DMS79 treated with DMSO at 0.1 percent for 48 hours (cell line): ENCODE measurements at regions not wholly inside any gene's neighbourhood (a gene's known extent, or its start where the extent isn't known, plus 50 kb on each side); places are given as distances from the start of the nearest gene placed in this dataset.

Source experiments
- DNase-seq: peaks from one replicate; lab custom pipeline; 2025; lab: John Stamatoyannopoulos, UW

DNA sequence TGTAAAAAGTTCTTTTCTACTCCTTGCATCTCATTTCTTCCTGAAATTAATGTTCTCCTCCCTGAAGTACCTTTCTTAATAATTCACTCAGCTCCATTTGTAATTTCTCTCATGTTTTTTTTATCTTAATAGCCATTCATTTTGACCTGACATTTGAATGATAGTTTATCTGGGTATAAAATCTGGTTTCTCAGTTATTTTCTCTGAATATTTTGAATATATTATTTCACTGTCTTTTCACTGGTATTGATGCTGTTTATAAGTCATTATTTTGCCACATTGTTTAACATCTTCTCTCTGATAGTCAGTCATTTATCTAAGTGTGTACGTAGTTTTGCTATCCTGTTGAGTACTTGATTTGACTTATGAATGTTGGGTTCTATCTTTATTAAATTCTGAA is 68.8 kb upstream of the ARHGAP18 start:
- DNase-seq = no peak

DNA sequence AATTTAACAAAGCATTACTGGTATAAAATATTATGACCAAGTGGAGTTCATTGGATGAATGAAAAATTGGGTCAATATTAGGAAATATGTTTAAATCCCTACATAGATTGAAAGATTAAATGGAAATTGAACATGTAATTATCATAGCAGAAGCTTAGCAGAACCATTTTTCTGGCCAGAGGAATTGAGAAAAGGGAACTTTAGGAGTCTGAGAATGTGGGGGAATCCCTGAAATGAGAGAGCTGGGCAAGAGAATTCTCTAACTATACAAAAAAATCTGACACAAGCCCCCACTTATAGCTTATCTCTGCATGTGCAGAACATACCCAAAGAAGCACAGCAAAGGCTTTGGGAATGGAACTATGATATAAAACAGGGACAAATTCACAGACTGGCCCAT is 67.4 kb upstream of the ARHGAP18 start:
- DNase-seq = no peak

DNA sequence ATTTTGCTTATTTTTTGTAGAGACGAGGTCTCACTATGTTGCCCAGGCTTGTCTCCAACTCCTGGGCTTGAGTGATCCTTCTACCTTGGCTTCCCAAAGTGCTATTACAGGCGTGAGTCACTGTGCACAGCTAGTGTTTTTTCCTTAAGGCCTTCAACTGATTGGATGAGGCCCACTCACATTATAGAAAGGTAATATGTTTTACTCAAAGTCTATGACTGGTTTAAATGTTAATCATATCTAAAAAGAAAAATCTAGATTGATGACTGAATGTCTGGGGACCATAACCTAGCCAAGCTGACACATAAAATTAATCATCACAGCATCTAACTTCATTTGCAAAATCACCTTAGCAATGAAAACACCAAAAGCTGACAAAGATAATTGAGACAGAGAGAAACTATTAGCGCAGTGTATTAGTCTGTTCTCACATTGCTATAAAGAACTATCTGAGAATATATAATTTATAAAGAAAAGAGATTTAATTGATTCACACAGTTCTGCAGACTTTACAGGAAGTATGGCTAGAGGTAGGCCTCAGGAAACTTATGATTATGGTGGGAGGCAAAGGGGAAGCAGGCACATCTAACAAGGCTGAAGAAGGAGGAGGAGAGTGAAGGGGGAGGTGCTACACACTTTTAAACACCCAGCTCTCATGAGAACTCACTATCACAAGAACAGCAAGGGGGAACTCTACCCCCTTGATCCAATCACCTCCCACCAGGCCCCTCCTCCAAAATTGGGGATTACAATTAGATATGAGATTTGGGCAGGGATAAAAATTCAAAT is 66.8 kb upstream of the ARHGAP18 start:
- no peak for DNase-seq

DNA sequence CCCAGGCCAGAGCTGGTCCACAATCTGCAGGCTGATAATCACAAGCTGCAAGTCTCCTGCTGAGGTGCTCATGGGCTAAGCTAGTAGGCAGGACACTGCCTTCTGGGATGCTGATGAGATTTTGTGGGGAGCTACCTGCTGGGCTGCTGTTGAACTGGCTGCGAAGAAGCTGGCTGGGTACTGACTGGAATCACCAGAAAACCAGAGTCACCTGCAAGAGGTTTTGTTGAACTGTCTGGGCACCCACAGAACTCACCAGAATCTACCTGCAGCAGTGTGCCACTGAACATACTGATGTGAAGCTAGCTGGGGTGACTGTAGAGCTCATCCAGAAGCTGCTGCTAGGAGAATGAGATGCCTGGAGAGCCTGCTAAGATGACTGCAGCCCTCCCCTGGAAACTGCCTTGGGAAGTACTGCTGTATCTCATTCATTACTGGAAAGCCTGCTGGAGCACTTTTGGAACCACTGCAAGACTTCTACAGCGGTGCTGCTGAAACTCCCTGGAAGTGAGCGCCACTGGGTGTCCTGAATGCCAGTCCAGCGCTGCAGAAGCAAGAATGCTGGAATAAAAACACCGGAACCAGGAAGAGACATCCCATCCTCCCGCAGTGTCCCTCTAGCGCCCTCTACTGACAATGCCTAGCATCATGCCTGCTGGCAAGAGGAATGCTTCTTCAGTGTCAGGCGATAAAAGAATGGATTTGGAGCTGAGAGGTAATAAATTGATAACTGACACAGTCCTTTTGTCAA is 64.9 kb upstream of the ARHGAP18 start:
- no peak for DNase-seq

DNA sequence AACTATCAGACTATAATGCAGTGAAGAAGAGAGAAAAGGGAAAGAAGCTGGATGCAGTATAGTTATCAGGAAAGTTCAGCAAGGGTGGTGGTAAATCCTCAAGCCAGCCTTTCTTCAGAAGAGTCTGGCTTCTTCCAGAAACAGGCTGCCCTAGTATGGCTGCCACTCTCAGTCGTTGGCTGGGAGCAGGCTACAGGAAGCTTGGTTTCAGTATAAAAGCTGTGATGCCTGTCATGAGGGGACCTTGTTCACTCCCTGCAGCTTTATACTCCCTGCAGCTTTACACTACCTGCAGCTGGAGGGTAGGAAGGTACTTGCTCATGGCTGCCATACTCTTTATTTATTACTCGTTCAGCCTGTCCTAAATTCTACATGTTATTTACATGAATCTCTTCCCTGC is 63.3 kb upstream of the ARHGAP18 start:
- no peak for DNase-seq

DNA sequence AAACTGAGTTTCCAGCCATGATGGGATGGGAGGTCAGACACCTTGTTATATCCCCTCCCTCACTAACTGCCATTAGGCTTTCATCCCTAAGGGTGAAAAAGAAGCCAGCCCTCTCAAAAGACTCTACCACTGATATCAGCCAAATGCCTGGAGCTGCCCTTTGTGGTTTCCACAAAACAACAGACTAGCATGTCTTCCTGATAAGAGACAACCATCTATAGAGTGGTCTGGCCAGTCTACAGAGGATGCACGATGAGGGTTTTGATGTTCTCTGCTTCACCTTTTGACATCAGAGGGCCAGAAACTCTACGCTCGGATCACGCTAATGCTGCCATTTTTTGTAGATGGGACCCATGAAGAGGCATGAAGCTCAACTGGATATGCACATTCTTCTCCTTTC is 61.7 kb upstream of the ARHGAP18 start:
- no peak for DNase-seq

DNA sequence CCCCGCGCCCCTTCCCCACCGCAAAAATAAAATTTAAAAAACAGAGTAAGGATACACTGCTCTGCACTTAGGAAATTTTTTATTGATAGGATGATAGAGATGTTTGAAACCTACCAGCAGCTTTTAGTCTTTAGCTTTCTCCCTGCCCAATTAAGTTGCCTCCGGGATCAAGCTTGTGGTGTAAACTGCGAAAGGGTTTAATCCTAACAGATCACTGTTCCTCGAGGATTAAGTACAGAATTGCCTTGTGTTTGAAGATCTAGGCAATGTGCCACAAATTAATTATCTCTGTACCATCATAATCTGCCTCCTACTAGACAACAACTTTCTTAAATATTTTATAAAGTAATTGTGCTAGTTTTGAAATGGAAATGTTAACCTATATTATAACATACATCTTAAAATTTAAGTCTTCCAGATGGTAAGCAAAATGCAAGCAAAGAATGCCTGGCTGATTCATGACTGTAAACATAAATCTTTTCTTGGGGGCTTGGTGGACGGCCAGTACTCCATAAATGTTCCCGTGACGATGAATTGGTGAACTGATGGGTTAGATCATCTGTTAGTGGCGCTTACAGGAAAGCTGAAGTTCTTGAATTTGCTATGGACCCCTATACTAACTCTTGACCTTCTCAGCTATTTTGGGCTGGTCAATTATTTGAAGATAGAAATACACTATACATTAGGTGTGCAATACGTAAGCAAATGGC is 58.0 kb upstream of the ARHGAP18 start:
- no peak for DNase-seq

DNA sequence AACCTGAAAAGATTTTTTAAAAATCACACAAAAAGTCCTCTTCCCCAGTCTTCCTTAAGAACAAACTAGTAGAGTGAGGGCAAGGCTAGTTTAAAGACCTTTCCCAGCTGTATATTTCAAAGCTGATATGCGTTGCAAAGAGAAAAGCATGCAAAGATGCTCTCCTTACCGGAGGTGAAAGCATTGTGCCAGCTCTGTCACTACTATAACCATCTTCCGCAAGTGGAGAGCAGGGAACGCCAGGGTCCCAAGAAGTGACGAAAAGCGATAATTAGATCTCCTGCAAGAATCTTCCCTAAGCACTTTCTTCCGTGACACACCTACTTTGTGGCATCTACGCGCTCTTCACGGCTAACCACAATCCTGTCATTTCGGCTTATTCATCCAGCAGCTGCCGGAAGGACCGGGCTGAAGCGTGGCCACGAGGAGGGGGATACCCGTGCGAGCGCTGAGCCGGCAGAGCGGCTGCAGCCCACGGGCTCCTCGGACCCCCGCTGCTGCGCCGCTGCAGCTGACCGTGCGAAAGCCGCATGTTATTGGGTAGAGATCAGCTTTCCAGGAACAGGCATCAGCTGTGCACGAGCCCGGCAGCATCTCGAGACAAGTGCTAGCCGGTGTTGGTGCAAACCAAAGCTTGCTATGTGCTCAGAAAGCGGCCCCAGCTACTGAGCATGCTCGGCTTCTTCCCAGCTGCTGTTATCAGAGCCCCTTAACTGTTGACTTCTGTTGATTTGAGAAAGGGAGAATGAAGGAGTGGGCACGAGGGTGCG is 57.2 kb upstream of the ARHGAP18 start:
- peak; percentile 10 for DNase-seq

DNA sequence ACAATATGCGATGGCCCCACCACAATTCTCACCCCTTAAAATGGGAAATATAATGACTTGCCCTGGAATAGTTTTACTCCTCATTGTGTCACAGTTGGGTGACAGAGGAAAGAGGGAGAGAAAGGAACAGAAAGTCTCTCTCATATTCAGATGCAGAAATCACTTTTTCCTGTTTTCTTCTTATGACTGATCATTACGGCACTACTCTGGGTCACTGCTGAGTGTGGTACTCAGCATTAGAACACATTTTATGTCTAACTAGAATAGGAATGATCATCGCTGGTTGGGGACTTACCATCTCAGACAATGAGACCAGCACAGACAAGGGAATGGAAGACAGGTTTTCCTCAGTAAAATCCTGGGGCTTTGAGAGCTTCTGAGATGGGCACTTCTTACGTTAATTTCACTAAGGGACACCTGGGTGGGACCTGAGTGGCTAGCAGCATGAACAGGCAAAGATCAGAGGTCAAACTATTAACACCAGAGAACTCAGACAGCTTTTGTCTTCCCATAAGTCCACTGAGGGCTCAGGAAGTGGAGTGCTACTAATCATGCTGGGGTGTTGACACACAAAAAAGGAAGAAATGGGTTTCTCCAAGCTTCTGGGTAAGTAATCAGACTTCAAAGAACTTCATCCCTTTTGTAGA is 54.9 kb upstream of the ARHGAP18 start:
- DNase-seq = no peak

DNA sequence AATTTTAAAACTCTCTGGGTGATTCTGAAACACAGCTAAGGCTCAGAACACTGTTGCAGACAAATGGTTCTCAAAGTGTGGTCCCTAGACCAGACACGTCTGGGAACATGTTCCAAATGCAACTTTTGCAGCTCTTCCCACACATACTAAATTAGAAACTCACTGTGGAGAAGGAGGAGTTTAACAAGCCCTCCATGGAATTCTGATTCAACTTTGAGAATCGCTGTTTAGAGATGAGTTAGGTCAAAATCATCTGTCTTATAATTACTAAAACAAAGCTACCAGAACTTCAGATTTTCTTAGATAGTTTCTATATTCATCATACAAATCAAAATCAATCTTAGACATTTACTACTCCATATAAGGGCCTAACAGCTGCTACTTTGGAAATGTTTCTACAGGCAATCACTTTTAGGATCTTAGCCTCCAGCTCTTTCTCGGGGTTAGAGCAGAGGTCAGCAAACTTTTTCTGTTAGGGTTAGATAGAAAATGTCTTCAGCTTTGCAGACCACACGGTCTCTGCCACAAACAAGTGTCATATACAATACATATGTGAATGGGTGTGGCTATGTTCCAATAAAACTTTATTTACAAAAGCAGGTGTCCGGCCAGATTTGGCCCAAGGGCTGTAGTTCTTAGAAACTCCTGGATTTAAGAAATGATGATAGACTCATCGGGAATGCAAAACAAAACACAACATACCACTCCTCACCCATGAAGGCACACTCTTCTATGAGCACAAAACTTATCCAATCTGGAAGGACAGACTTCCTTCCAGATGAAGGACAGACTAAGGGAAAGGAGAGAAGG is 50.0 kb upstream of the ARHGAP18 start:
- no peak for DNase-seq
